Lung (tissue), 11 donors: ENCODE measurements at regions not wholly inside any gene's neighbourhood (a gene's known extent, or its start where the extent isn't known, plus 50 kb on each side); places are given as distances from the start of the nearest gene placed in this dataset.

Experiments used
- ATAC-seq: fragments of 200-7000 bp; cut with Tn5 transposase; one replicate; pipeline ENCODE4 v1.9.1; 2020; ENCODE audit warnings: moderate number of reproducible peaks; ENCODE audit not compliant: insufficient read depth, low FRiP score
- DNase-seq, 3 donors: peaks; one replicate each; pipeline ENCODE4 v3.0.0-alpha.2; 2013 to 2017
- H3K27ac ChIP-seq, 2 donors: one replicate each; pipeline ENCODE4 v1.5.1; 2013; ENCODE audit warnings: mild to moderate bottlenecking in 2 of 2, moderate library complexity in 2 of 2, control low read depth in 1 of 2, inconsistent platforms in 1 of 2, low read depth in 1 of 2, low read length in 1 of 2
- H3K27me3 ChIP-seq, 3 donors: one replicate each; pipeline ENCODE4 v1.5.1; 2013; ENCODE audit warnings: low read length in 2 of 3; ENCODE audit not compliant: control insufficient read depth in 3 of 3, insufficient read depth in 3 of 3
- H3K36me3 ChIP-seq, 4 donors: one replicate each; pipeline ENCODE4 v1.5.1; 2013; ENCODE audit warnings: low read length in 4 of 4, mild to moderate bottlenecking in 1 of 4, moderate library complexity in 1 of 4; ENCODE audit not compliant: control insufficient read depth in 4 of 4, insufficient read depth in 4 of 4
- H3K4me1 ChIP-seq, 5 donors: one replicate each; pipeline ENCODE4 v1.5.1; 2013; ENCODE audit warnings: low read length in 5 of 5, mild to moderate bottlenecking in 2 of 5, moderate library complexity in 1 of 5; ENCODE audit not compliant: control insufficient read depth in 5 of 5, insufficient read depth in 5 of 5
- H3K4me3 ChIP-seq: one replicate; pipeline ENCODE4 v1.5.1; 2013; ENCODE audit warnings: mild to moderate bottlenecking, control low read depth, moderate library complexity
- H3K9ac ChIP-seq, 2 donors: one replicate each; pipeline ENCODE4 v1.5.1; 2013; ENCODE audit warnings: low read length in 2 of 2, control low read depth in 1 of 2; ENCODE audit not compliant: insufficient read depth in 1 of 2
- H3K9me3 ChIP-seq, 4 donors: one replicate each; pipeline ENCODE4 v1.5.1; 2013; ENCODE audit warnings: low read length in 3 of 4, mild to moderate bottlenecking in 1 of 4, moderate library complexity in 1 of 4; ENCODE audit not compliant: control insufficient read depth in 4 of 4, insufficient read depth in 3 of 4
- WGBS, 2 donors: extraction: QIAGEN DNeasy Blood & Tissue Kit; methylation state at CpG; one replicate each; pipeline ENCODE4 v1.1.7; 2013; 5-methylcytosine and 5-hydroxymethylcytosine counted together
- TF ChIP-seq, protein P1 (sequence below): IDR thresholded peaks from 2 replicates; pipeline ENCODE4 v1.5.1; 2012; ENCODE audit warnings: mild to moderate bottlenecking; ENCODE audit errors: control extremely low read depth, extremely low read depth
- donor health status: control.
- donor health status: control.
- donor health status: Bipolar disorder and iron deficiency.
- donor health status: healthy.
- donor health status: DM: yes; HTN: yes; CAD: no.

DNA sequence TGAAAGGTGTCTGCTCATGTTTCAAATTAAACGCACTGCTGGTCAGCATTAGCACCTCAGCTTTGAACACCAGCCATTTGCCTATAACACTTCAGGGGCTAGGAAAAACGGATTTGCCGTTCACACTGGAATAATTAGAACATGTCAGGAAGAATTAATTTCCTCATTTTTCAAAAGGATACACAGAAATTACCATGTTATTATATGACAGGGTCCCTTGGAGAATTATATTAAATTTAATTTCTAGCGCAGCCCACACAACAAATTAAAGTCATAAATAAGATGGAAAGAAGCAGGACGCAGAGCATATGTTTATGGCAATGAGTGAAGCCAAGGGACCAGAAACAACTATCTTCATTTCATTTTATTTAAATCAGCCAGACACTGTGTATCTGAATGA lies 83.8 kb upstream of the SOX6 start:
- TF ChIP-seq, protein P1, sequence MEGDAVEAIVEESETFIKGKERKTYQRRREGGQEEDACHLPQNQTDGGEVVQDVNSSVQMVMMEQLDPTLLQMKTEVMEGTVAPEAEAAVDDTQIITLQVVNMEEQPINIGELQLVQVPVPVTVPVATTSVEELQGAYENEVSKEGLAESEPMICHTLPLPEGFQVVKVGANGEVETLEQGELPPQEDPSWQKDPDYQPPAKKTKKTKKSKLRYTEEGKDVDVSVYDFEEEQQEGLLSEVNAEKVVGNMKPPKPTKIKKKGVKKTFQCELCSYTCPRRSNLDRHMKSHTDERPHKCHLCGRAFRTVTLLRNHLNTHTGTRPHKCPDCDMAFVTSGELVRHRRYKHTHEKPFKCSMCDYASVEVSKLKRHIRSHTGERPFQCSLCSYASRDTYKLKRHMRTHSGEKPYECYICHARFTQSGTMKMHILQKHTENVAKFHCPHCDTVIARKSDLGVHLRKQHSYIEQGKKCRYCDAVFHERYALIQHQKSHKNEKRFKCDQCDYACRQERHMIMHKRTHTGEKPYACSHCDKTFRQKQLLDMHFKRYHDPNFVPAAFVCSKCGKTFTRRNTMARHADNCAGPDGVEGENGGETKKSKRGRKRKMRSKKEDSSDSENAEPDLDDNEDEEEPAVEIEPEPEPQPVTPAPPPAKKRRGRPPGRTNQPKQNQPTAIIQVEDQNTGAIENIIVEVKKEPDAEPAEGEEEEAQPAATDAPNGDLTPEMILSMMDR: no peak
- H3K27me3 ChIP-seq: no peaks in the 10 kb centered on the region
- no peak overlapping the region for H3K27ac ChIP-seq
- no peak overlapping the region for H3K4me3 ChIP-seq
- no peaks in the 10 kb centered on the region for H3K9me3 ChIP-seq
- 89 to 90% methylated on average over 5 of the region's 5 CpGs for WGBS, 2 donors
- no peak for ATAC-seq
- H3K9ac ChIP-seq: no peak overlapping the region
- H3K36me3 ChIP-seq: no peaks in the 10 kb centered on the region
- DNase-seq: no peak
- peaks cover 0 to 4% (median 0%) of the 10 kb centered on the region in 5 donors for H3K4me1 ChIP-seq

DNA sequence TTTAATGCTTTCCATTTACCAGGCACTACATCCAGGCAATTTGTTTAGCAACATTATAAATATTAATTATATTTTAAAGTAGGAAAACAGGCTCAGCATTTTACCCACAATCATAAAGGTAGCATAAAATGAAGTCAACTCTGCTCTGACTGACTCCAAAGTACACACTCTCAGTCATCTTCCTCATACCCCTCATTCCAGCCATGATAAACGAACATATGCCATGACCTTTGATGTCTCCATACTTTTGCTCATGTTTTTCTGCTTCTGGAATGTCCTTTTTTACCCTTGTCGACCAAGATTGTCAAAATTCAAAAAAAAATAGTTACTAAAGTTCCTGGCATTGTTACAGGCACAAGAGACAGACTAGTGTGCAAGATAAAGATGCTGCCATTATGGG lies 77.7 kb upstream of the SOX6 start:
- H3K9ac ChIP-seq: no peak overlapping the region
- no peaks in the 10 kb centered on the region for H3K4me1 ChIP-seq
- no peak overlapping the region for H3K4me3 ChIP-seq
- no peak for ATAC-seq
- H3K36me3 ChIP-seq: no peaks in the 10 kb centered on the region
- no peaks in the 10 kb centered on the region for H3K27me3 ChIP-seq
- TF ChIP-seq, protein P1: no peak
- H3K9me3 ChIP-seq: peaks cover 0 to 6% (median 0%) of the 10 kb centered on the region in 4 donors
- no peak for DNase-seq
- WGBS, 2 donors: 35 to 44% methylated on average over 2 of the region's 2 CpGs
- H3K27ac ChIP-seq: no peak overlapping the region

DNA sequence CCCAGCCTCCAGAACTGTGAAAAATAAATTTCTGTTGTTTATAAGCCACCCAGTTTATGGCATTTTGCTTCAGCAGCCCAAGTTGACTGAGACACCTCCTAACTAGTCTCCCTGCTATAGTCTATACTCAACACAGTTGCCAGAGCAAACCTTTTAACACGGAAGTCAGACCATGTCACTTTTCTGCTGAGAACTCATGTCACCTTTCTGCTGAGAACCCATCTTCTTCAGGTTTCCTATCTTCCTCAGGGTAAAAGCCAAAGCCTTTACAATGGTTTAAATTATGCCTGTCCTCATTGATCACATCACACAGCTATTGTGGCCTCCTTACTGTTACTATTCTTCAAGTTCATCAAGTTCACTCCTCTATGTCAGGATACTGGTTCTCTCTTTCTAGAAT lies 74.3 kb upstream of the SOX6 start:
- no peaks in the 10 kb centered on the region for H3K36me3 ChIP-seq
- no peak for ATAC-seq
- H3K27me3 ChIP-seq: no peaks in the 10 kb centered on the region
- no peak overlapping the region for H3K27ac ChIP-seq
- TF ChIP-seq, protein P1: no peak
- no peak overlapping the region for H3K4me3 ChIP-seq
- H3K9ac ChIP-seq: no peak overlapping the region
- no peak for DNase-seq
- 95 to 100% methylated on average over 1 of the region's 1 CpG for WGBS, 2 donors
- H3K9me3 ChIP-seq: peaks cover 0 to 6% (median 0%) of the 10 kb centered on the region in 4 donors
- H3K4me1 ChIP-seq: no peaks in the 10 kb centered on the region

GRCh38 chr11:16421826-16422225 lies 65.5 kb upstream of the SOX6 start:
- no peaks in the 10 kb centered on the region for H3K36me3 ChIP-seq
- H3K4me3 ChIP-seq: no peak overlapping the region
- ATAC-seq (no peak), DNase-seq (peak in 1 of 3 donors; percentile 25)
- peaks cover 0 to 14% (median 0%) of the 10 kb centered on the region in 5 donors for H3K4me1 ChIP-seq
- no peak overlapping the region for H3K9ac ChIP-seq
- TF ChIP-seq, protein P1: no peak
- no peak overlapping the region for H3K27ac ChIP-seq
- H3K9me3 ChIP-seq: no peaks in the 10 kb centered on the region
- WGBS, 2 donors: 87 to 93% methylated on average over 2 of the region's 2 CpGs
- H3K27me3 ChIP-seq: no peaks in the 10 kb centered on the region
